ENCODE measurements at regions not wholly inside any gene's neighbourhood (a gene's known extent, or its start where the extent isn't known, plus 50 kb on each side); places are given as distances from the start of the nearest gene placed in this dataset.
"Not testable (repeated sequence)": the region's sequence is repeated elsewhere in the genome, so short reads cannot be mapped to it uniquely, and the experiment has no call there.

GRCh38 chr5:127133071-127133470 is 59.8 kb upstream of the C5orf63 start:
- DNase-seq, result no peak

- peak; percentile 5 for DNase-seq
Measured at GRCh38 chr5:127136908-127137307, 63.6 kb upstream of the C5orf63 start.

- no peak for DNase-seq
Measured at GRCh38 chr5:127143722-127144121, 70.4 kb upstream of the C5orf63 start.

- DNase-seq, result no peak
Measured at GRCh38 chr5:127153031-127153430, 79.7 kb upstream of the C5orf63 start.

- no peak for DNase-seq
Measured at GRCh38 chr5:127153521-127153920, 80.2 kb upstream of the C5orf63 start.

- no peak for DNase-seq
Measured at GRCh38 chr5:127163750-127164149, 90.4 kb upstream of the C5orf63 start.

- DNase-seq, result no peak
Measured at GRCh38 chr5:127170918-127171600, 97.8 kb upstream of the C5orf63 start.

GRCh38 chr5:127176769-127177168 is 103.5 kb upstream of the C5orf63 start:
- DNase-seq, result peak; percentile 21

GRCh38 chr5:127182631-127183030 is 108.0 kb upstream of the MEGF10 start:
- not testable (repeated sequence) for DNase-seq

GRCh38 chr5:127183332-127183731 is 107.3 kb upstream of the MEGF10 start:
- no peak for DNase-seq

GRCh38 chr5:127184851-127185250 is 105.7 kb upstream of the MEGF10 start:
- no peak for DNase-seq

GRCh38 chr5:127186657-127187056 is 103.9 kb upstream of the MEGF10 start:
- no peak for DNase-seq

GRCh38 chr5:127187706-127188105 is 102.9 kb upstream of the MEGF10 start:
- no peak for DNase-seq

GRCh38 chr5:127192150-127192549 is 98.4 kb upstream of the MEGF10 start:
- no peak for DNase-seq

- no peak for DNase-seq
Measured at GRCh38 chr5:127192836-127193338, 97.7 kb upstream of the MEGF10 start.

- DNase-seq, result no peak
Measured at GRCh38 chr5:127196042-127196441, 94.6 kb upstream of the MEGF10 start.

GRCh38 chr5:127197402-127198167 is 93.0 kb upstream of the MEGF10 start:
- DNase-seq, result not testable (repeated sequence)

GRCh38 chr5:127202738-127203137 is 87.9 kb upstream of the MEGF10 start:
- not testable (repeated sequence) for DNase-seq

- peak; percentile 43 for DNase-seq
Measured at GRCh38 chr5:127203818-127204217, 86.8 kb upstream of the MEGF10 start.

GRCh38 chr5:127205147-127205546 is 85.4 kb upstream of the MEGF10 start:
- no peak for DNase-seq

- no peak for DNase-seq
Measured at GRCh38 chr5:127206320-127207113, 84.1 kb upstream of the MEGF10 start.

- no peak for DNase-seq
Measured at GRCh38 chr5:127210042-127210441, 80.6 kb upstream of the MEGF10 start.

- no peak for DNase-seq
Measured at GRCh38 chr5:127213231-127213630, 77.4 kb upstream of the MEGF10 start.

Measured in RPMI8226 (cell line).